ENCODE measurements at regions not wholly inside any gene's neighbourhood (a gene's known extent, or its start where the extent isn't known, plus 50 kb on each side); places are given as distances from the start of the nearest gene placed in this dataset.

DNA sequence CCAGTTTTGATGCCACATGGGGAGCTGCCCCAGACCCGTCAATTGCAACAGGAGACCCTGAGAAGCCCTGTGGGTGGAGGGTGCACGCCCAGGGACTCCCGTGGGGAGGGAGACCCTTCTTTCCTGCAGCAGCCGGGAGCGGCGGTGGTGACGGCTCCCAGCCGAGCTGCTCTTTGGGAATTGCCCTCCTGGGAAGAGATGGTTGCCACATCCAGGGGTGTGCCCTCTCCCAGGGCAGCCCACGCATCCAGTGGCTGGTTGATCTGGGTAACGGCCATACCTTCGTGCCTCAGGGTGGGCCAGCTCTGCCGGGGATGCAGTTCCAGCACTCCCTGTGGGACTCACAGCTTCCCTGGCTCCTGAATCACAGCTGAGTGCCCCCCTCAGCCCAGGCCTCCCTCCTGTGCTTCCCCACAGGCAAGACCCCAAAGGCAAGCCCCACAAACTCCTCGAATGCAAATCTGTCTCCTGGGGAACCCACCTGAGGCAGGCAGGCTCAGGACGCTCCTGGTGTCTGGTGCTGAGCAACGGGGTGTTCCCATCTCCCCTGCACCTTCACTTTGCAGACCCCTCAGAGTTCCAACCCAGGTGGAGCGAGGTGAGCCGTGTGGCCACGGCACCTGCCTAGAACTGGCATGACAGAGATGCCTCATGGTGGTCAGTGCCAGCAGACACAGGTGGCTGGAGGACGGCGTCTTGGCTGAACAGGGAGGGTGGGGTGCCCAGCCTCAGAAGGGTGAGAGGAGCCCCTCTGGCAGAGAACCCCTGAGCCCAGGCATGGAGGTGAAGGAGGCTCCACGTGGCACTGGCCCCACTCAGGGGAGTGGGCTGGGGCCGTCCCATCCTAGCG lies 1027.4 kb downstream of the BRD1 start:
- DNase-seq (ENCODE audit: insufficient read length, low spot score): no peak
- FAIRE-seq: no peak
- TF ChIP-seq SPI1 (IDR thresholded peaks at IDR 0.05; ENCODE audit: low read depth, low read length) (no peak), TAF1 (IDR thresholded peaks at IDR 0.05; ENCODE audit: low read depth, low read length) (no peak), POLR2AphosphoS5 (IDR thresholded peaks at IDR 0.05; ENCODE audit: low read depth, low read length) (no peak), POLR2A (IDR thresholded peaks at IDR 0.05; ENCODE audit: low read depth, low read length) (no peak), POU2F2 (IDR thresholded peaks at IDR 0.05; ENCODE audit: low read depth, low read length) (no peak), PAX5 (IDR thresholded peaks at IDR 0.05; ENCODE audit: insufficient read depth, low read length, severe bottlenecking) (no peak)

DNA sequence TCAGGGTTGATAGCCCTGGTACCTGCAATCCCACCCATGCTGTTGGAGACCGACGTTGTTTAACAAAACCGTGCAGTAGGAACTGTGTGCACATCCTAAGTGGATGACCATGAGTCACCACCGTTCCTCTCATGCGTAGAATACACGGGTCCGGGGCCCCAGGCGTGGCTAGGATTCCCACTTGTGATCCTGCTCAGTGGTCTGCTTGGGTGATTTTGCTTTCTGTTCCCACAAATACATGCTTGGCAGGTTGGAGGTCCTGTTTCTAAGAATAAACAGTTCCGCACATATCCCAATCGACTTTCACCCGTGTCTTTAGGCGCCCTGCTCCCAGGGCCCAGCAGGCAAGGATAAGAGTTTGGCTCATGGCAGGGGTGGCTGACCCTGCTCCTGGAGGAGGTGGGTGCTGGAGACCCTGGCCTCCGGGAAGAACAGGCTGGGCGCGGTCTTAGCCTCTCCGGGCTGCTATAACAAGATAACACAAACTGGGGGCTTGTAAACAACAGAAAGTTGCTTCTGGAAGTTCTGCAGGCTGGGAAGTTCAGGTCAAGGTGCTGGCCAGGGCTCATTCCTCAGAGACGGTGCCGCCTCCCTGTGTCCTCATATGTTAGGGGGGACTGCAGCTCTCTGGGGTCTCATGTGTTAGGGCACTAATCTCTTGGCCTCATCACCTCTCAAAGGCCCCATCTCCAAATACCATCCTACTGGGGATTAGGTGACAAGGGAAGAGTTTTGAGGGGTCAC lies 1028.3 kb downstream of the BRD1 start:
- TF ChIP-seq SPI1 (IDR thresholded peaks at IDR 0.05; ENCODE audit: low read depth, low read length) (no peak), POU2F2 (IDR thresholded peaks at IDR 0.05; ENCODE audit: low read depth, low read length) (no peak), PAX5 (IDR thresholded peaks at IDR 0.05; ENCODE audit: insufficient read depth, low read length, severe bottlenecking) (no peak), POLR2AphosphoS5 (IDR thresholded peaks at IDR 0.05; ENCODE audit: low read depth, low read length) (no peak), TAF1 (IDR thresholded peaks at IDR 0.05; ENCODE audit: low read depth, low read length) (no peak), POLR2A (IDR thresholded peaks at IDR 0.05; ENCODE audit: low read depth, low read length) (no peak)
- FAIRE-seq: no peak
- no peak for DNase-seq (ENCODE audit: insufficient read length, low spot score)

- no peak for TF ChIP-seq SPI1 (IDR thresholded peaks at IDR 0.05; ENCODE audit: low read depth, low read length)
- TF ChIP-seq POLR2AphosphoS5 (IDR thresholded peaks at IDR 0.05; ENCODE audit: low read depth, low read length): no peak
- TF ChIP-seq POLR2A (IDR thresholded peaks at IDR 0.05; ENCODE audit: low read depth, low read length): no peak
- TF ChIP-seq TAF1 (IDR thresholded peaks at IDR 0.05; ENCODE audit: low read depth, low read length): no peak
- no peak for TF ChIP-seq POU2F2 (IDR thresholded peaks at IDR 0.05; ENCODE audit: low read depth, low read length)
- TF ChIP-seq PAX5 (IDR thresholded peaks at IDR 0.05; ENCODE audit: insufficient read depth, low read length, severe bottlenecking): no peak
- FAIRE-seq (no peak), DNase-seq (ENCODE audit: insufficient read length, low spot score) (no peak)
Measured at GRCh38 chr22:48798281-48799226, 1029.1 kb downstream of the BRD1 start.

GRCh38 chr22:48797731-48798130 lies 1029.9 kb downstream of the BRD1 start:
- TF ChIP-seq POU2F2 (IDR thresholded peaks at IDR 0.05; ENCODE audit: low read depth, low read length): no peak
- TF ChIP-seq POLR2A (IDR thresholded peaks at IDR 0.05; ENCODE audit: low read depth, low read length): no peak
- no peak for TF ChIP-seq TAF1 (IDR thresholded peaks at IDR 0.05; ENCODE audit: low read depth, low read length)
- TF ChIP-seq POLR2AphosphoS5 (IDR thresholded peaks at IDR 0.05; ENCODE audit: low read depth, low read length): no peak
- no peak for TF ChIP-seq PAX5 (IDR thresholded peaks at IDR 0.05; ENCODE audit: insufficient read depth, low read length, severe bottlenecking)
- no peak for TF ChIP-seq SPI1 (IDR thresholded peaks at IDR 0.05; ENCODE audit: low read depth, low read length)
- no peak for DNase-seq (ENCODE audit: insufficient read length, low spot score)
- no peak for FAIRE-seq

GRCh38 chr22:48796310-48797015 lies 1031.2 kb downstream of the BRD1 start:
- DNase-seq (ENCODE audit: insufficient read length, low spot score): no peak

DNA sequence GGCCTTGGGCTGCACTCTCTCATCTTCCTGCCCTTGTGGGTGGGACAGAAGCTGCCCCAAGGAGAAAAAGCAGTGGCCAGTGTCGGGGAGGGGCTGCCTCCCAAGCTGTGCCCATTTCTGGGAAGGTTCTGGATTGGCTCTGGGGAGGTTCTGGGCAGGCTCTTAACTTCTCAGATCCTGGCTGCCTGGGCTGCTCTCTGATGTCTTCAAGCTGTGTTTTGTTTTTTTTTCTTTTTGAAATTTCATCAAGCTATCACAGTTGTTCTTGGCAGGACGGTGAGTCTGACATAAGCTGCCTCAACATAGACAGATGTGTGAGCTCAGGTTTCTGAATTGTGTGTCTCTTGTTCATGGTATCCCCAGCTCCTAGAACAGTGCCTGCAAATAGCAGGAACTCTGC lies 1032.0 kb downstream of the BRD1 start:
- DNase-seq (ENCODE audit: insufficient read length, low spot score): no peak
- no peak for FAIRE-seq
- TF ChIP-seq POU2F2 (IDR thresholded peaks at IDR 0.05; ENCODE audit: low read depth, low read length) (no peak), TAF1 (IDR thresholded peaks at IDR 0.05; ENCODE audit: low read depth, low read length) (no peak), POLR2AphosphoS5 (IDR thresholded peaks at IDR 0.05; ENCODE audit: low read depth, low read length) (no peak), SPI1 (IDR thresholded peaks at IDR 0.05; ENCODE audit: low read depth, low read length) (no peak), PAX5 (IDR thresholded peaks at IDR 0.05; ENCODE audit: insufficient read depth, low read length, severe bottlenecking) (no peak), POLR2A (IDR thresholded peaks at IDR 0.05; ENCODE audit: low read depth, low read length) (no peak)

More at GRCh38 chr22:48796310-48797015, 1031.2 kb downstream of the BRD1 start:
- no peak for FAIRE-seq
- no peak for TF ChIP-seq POLR2A (IDR thresholded peaks at IDR 0.05; ENCODE audit: low read depth, low read length)
- TF ChIP-seq PAX5 (IDR thresholded peaks at IDR 0.05; ENCODE audit: insufficient read depth, low read length, severe bottlenecking): no peak
- no peak for TF ChIP-seq TAF1 (IDR thresholded peaks at IDR 0.05; ENCODE audit: low read depth, low read length)
- no peak for TF ChIP-seq SPI1 (IDR thresholded peaks at IDR 0.05; ENCODE audit: low read depth, low read length)
- no peak for TF ChIP-seq POLR2AphosphoS5 (IDR thresholded peaks at IDR 0.05; ENCODE audit: low read depth, low read length)
- no peak for TF ChIP-seq POU2F2 (IDR thresholded peaks at IDR 0.05; ENCODE audit: low read depth, low read length)

DNA sequence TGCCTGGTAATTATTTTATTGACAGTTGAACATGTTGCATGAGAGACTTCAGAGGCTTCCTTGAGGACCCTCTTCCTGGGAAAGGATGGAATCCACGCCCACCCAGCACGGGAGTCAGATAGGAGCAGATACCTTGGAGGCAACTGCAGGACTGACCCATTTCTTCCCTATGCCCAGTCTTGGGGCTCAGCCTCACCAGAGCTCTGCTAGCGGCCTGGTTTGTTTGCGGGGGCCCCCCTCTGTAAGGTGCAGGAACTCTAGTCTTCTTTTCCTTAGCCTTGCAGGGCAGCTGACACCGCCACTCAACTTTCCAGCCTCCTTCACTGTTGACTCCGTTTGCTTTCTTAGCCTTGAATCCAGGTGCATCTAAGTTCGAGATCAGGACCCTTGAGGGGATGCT lies 1032.8 kb downstream of the BRD1 start:
- no peak for TF ChIP-seq PAX5 (IDR thresholded peaks at IDR 0.05; ENCODE audit: insufficient read depth, low read length, severe bottlenecking)
- TF ChIP-seq TAF1 (IDR thresholded peaks at IDR 0.05; ENCODE audit: low read depth, low read length): no peak
- TF ChIP-seq POU2F2 (IDR thresholded peaks at IDR 0.05; ENCODE audit: low read depth, low read length): no peak
- TF ChIP-seq POLR2AphosphoS5 (IDR thresholded peaks at IDR 0.05; ENCODE audit: low read depth, low read length): no peak
- TF ChIP-seq SPI1 (IDR thresholded peaks at IDR 0.05; ENCODE audit: low read depth, low read length): no peak
- TF ChIP-seq POLR2A (IDR thresholded peaks at IDR 0.05; ENCODE audit: low read depth, low read length): no peak
- DNase-seq (ENCODE audit: insufficient read length, low spot score) (no peak), FAIRE-seq (no peak)

GRCh38 chr22:48793949-48794348 lies 1033.7 kb downstream of the BRD1 start:
- no peak for TF ChIP-seq PAX5 (IDR thresholded peaks at IDR 0.05; ENCODE audit: insufficient read depth, low read length, severe bottlenecking)
- TF ChIP-seq TAF1 (IDR thresholded peaks at IDR 0.05; ENCODE audit: low read depth, low read length): no peak
- TF ChIP-seq POLR2AphosphoS5 (IDR thresholded peaks at IDR 0.05; ENCODE audit: low read depth, low read length): no peak
- no peak for TF ChIP-seq POLR2A (IDR thresholded peaks at IDR 0.05; ENCODE audit: low read depth, low read length)
- TF ChIP-seq POU2F2 (IDR thresholded peaks at IDR 0.05; ENCODE audit: low read depth, low read length): no peak
- TF ChIP-seq SPI1 (IDR thresholded peaks at IDR 0.05; ENCODE audit: low read depth, low read length): no peak
- FAIRE-seq (no peak), DNase-seq (ENCODE audit: insufficient read length, low spot score) (no peak)

All from GM12891 (cell line).